WTC11 (cell line): ENCODE measurements at regions not wholly inside any gene's neighbourhood (a gene's known extent, or its start where the extent isn't known, plus 50 kb on each side); places are given as distances from the start of the nearest gene placed in this dataset.

ENCODE experiments used
- ATAC-seq: fragments of 200-7000 bp; cut with Tn5 transposase; 2 replicates; pipeline ENCODE4 v1.10.0; 2021; ENCODE audit warnings: mild to moderate bottlenecking, moderate library complexity
- CTCF ChIA-PET: fragments of 300-600 bp; sonication (Branson Sonifier 250); formaldehyde crosslinking; loops from one replicate; lab custom pipeline; 2021; ENCODE audit warnings: antibody characterized with exemption; lab: Charles Lee
- POLR2A ChIA-PET: fragments of 350-600 bp; sonication (Branson Sonifier 250); formaldehyde crosslinking; loops from one replicate; lab custom pipeline; 2021; ENCODE audit warnings: antibody characterized with exemption; lab: Charles Lee
- DNase-seq: peaks from one replicate; pipeline ENCODE4 v3.0.0; 2021; ENCODE audit warnings: low spot score
- H3K27ac Mint-ChIP-seq: 2 replicates; pipeline ENCODE4 v1.8.0; 2021; ENCODE audit warnings: mixed read lengths
- H3K27me3 Mint-ChIP-seq: 2 replicates; pipeline ENCODE4 v1.8.0; 2021; ENCODE audit warnings: low read depth, mild to moderate bottlenecking, moderate library complexity, mixed read lengths
- H3K36me3 Mint-ChIP-seq: 2 replicates; pipeline ENCODE4 v1.8.0; 2021; ENCODE audit warnings: mixed read lengths
- H3K4me1 Mint-ChIP-seq: 2 replicates; pipeline ENCODE4 v1.8.0; 2022; ENCODE audit warnings: mixed read lengths
- H3K4me3 Mint-ChIP-seq: 2 replicates; pipeline ENCODE4 v1.8.0; 2021; ENCODE audit warnings: mild to moderate bottlenecking, moderate library complexity, mixed read lengths
- H3K9me3 Mint-ChIP-seq: 2 replicates; pipeline ENCODE4 v1.8.0; 2021; ENCODE audit warnings: mixed read lengths
- ARID4B ChIP-seq: sonication (generic); formaldehyde crosslinking; IDR thresholded peaks from 2 replicates; pipeline ENCODE4 v1.8.0; 2023; ENCODE audit warnings: missing genetic modification reagents, mild to moderate bottlenecking, borderline replicate concordance
- ATF2 ChIP-seq: sonication (generic); formaldehyde crosslinking; IDR thresholded peaks from 2 replicates; pipeline ENCODE4 v1.8.1; 2022; ENCODE audit warnings: low read depth, missing genetic modification reagents, borderline replicate concordance
- ATF6 ChIP-seq: sonication (generic); formaldehyde crosslinking; IDR thresholded peaks from 2 replicates; pipeline ENCODE4 v1.8.1; 2023; ENCODE audit warnings: mild to moderate bottlenecking, missing genetic modification reagents
- E2F1 ChIP-seq: sonication (generic); formaldehyde crosslinking; IDR thresholded peaks from 2 replicates; pipeline ENCODE4 v1.8.0; 2022; ENCODE audit warnings: mild to moderate bottlenecking, missing genetic modification reagents
- ESRRA ChIP-seq: sonication (generic); formaldehyde crosslinking; IDR thresholded peaks from 2 replicates; pipeline ENCODE4 v1.8.1; 2022; ENCODE audit warnings: mild to moderate bottlenecking, missing genetic modification reagents, borderline replicate concordance
- GRHL2 ChIP-seq: fragments of 250-450 bp; sonication (Bioruptor Pico); IDR thresholded peaks from 2 replicates; pipeline ENCODE4 v1.8.0; 2022; ENCODE audit warnings: mild to moderate bottlenecking, moderate library complexity; ENCODE audit not compliant: insufficient replicate concordance, severe bottlenecking
- IRF1 ChIP-seq: sonication (generic); formaldehyde crosslinking; IDR thresholded peaks from 2 replicates; pipeline ENCODE4 v1.8.0; 2023; ENCODE audit warnings: missing genetic modification reagents
- MLX ChIP-seq: sonication (generic); formaldehyde crosslinking; IDR thresholded peaks from 2 replicates; pipeline ENCODE4 v1.8.1; 2023; ENCODE audit warnings: mild to moderate bottlenecking, missing genetic modification reagents, moderate library complexity
- MYBL2 ChIP-seq: sonication (generic); formaldehyde crosslinking; IDR thresholded peaks from 2 replicates; pipeline ENCODE4 v1.8.1; 2023; ENCODE audit warnings: mild to moderate bottlenecking, moderate library complexity, missing genetic modification reagents
- NR2C2 ChIP-seq: sonication (generic); formaldehyde crosslinking; IDR thresholded peaks from 2 replicates; pipeline ENCODE4 v1.8.0; 2022; ENCODE audit warnings: mild to moderate bottlenecking, missing genetic modification reagents
- NR3C1 ChIP-seq: sonication (generic); formaldehyde crosslinking; conservative IDR thresholded peaks from 2 replicates; pipeline ENCODE4 v1.8.1; 2023; ENCODE audit warnings: low read depth, mild to moderate bottlenecking, missing genetic modification reagents
- OVOL2 ChIP-seq: fragments of 250-450 bp; sonication (Bioruptor Pico); IDR thresholded peaks from 2 replicates; pipeline ENCODE4 v1.9.0; 2021; ENCODE audit warnings: mild to moderate bottlenecking, borderline replicate concordance
- TEAD4 ChIP-seq: sonication (generic); formaldehyde crosslinking; IDR thresholded peaks from 2 replicates; pipeline ENCODE4 v1.8.0; 2022; ENCODE audit warnings: mild to moderate bottlenecking, missing genetic modification reagents
- TP53 ChIP-seq: sonication (generic); formaldehyde crosslinking; IDR thresholded peaks from 2 replicates; pipeline ENCODE4 v1.8.1; 2023; ENCODE audit warnings: mild to moderate bottlenecking, missing genetic modification reagents
- USF1 ChIP-seq: sonication (generic); formaldehyde crosslinking; IDR thresholded peaks from 2 replicates; pipeline ENCODE4 v1.8.0; 2022; ENCODE audit warnings: mild to moderate bottlenecking, missing genetic modification reagents
- ZMAT4 ChIP-seq: fragments of 250-450 bp; sonication (Bioruptor Pico); IDR thresholded peaks from 2 replicates; pipeline ENCODE4 v1.9.0; 2021; ENCODE audit warnings: mild to moderate bottlenecking
- ZNF281 ChIP-seq: sonication (generic); formaldehyde crosslinking; IDR thresholded peaks from 2 replicates; pipeline ENCODE4 v1.8.0; 2023; ENCODE audit warnings: mild to moderate bottlenecking, missing genetic modification reagents
- ZNF317 ChIP-seq: sonication (generic); formaldehyde crosslinking; IDR thresholded peaks from 2 replicates; pipeline ENCODE4 v1.8.1; 2023; ENCODE audit warnings: low read depth, mild to moderate bottlenecking, moderate library complexity, missing genetic modification reagents, borderline replicate concordance
- ZNF416 ChIP-seq: fragments of 250-450 bp; sonication (Bioruptor Pico); IDR thresholded peaks from 2 replicates; pipeline ENCODE4 v1.9.0; 2021; ENCODE audit warnings: mild to moderate bottlenecking, inconsistent platforms
- ZNF423 ChIP-seq: fragments of 250-450 bp; sonication (Bioruptor Pico); IDR thresholded peaks from 2 replicates; pipeline ENCODE4 v2.1.2; 2022; ENCODE audit warnings: mild to moderate bottlenecking, moderate library complexity
- ZNF671 ChIP-seq: fragments of 250-450 bp; sonication (Bioruptor Pico); IDR thresholded peaks from 2 replicates; pipeline ENCODE4 v1.8.0; 2021; ENCODE audit warnings: mild to moderate bottlenecking

- no peak for TF ChIP-seq ZNF281
- no peak for TF ChIP-seq ZNF416
Measured at GRCh38 chr14:49218436-49219092, 367.6 kb downstream of the RPS29 start (continued).

GRCh38 chr14:49212721-49213120, 373.5 kb downstream of the RPS29 start:
- ChIA-PET CTCF (no interaction called here), POLR2A (no interaction called here)
- Mint-ChIP-seq H3K27me3 (no peaks in the 10 kb centered on the region), H3K9me3 (peaks cover 18% of the 10 kb centered on the region), H3K27ac (no peak overlapping the region), H3K36me3 (no peaks in the 10 kb centered on the region), H3K4me1 (no peaks in the 10 kb centered on the region)
- ATAC-seq (no peak), DNase-seq (no peak)
- TF ChIP-seq IRF1 (CRISPR knock-in tag) (no peak), USF1 (CRISPR knock-in tag) (no peak), NR2C2 (CRISPR knock-in tag) (no peak), NR3C1 (no peak), TEAD4 (CRISPR knock-in tag) (no peak), ZNF671 (no peak), GRHL2 (CRISPR knock-in tag) (no peak), ZMAT4 (CRISPR knock-in tag) (no peak), MLX (no peak), OVOL2 (CRISPR knock-in tag) (no peak), ATF2 (CRISPR knock-in tag) (no peak), E2F1 (no peak), ATF6 (CRISPR knock-in tag) (no peak), ZNF423 (CRISPR knock-in tag) (no peak), ARID4B (CRISPR knock-in tag) (no peak), TP53 (CRISPR knock-in tag) (no peak), MYBL2 (no peak), ESRRA (CRISPR knock-in tag) (no peak), ZNF317 (CRISPR knock-in tag) (no peak)
- TF ChIP-seq, all 79 proteins: peak for 0
- no peak overlapping the region for H3K4me3 Mint-ChIP-seq
